ENCODE measurements at regions not wholly inside any gene's neighbourhood (a gene's known extent, or its start where the extent isn't known, plus 50 kb on each side); places are given as distances from the start of the nearest gene placed in this dataset.

GRCh38 chr5:167233507-167234220 lies 1057.8 kb upstream of the WWC1 start:
- no peak for TF ChIP-seq EZH2 (IDR thresholded peaks at IDR 0.05; ENCODE audit: borderline replicate concordance, low read depth, low read length, severe bottlenecking)
- TF ChIP-seq FOS (IDR thresholded peaks at IDR 0.05; ENCODE audit: borderline replicate concordance, insufficient read depth, low read length): no peak
- TF ChIP-seq, protein P1, sequence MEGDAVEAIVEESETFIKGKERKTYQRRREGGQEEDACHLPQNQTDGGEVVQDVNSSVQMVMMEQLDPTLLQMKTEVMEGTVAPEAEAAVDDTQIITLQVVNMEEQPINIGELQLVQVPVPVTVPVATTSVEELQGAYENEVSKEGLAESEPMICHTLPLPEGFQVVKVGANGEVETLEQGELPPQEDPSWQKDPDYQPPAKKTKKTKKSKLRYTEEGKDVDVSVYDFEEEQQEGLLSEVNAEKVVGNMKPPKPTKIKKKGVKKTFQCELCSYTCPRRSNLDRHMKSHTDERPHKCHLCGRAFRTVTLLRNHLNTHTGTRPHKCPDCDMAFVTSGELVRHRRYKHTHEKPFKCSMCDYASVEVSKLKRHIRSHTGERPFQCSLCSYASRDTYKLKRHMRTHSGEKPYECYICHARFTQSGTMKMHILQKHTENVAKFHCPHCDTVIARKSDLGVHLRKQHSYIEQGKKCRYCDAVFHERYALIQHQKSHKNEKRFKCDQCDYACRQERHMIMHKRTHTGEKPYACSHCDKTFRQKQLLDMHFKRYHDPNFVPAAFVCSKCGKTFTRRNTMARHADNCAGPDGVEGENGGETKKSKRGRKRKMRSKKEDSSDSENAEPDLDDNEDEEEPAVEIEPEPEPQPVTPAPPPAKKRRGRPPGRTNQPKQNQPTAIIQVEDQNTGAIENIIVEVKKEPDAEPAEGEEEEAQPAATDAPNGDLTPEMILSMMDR (IDR thresholded peaks at IDR 0.05; ENCODE audit: extremely low read depth in 1 of 2, insufficient read depth in 1 of 2, low read depth in 1 of 2, low read length in 2 of 2): no peak
- no peak for TF ChIP-seq POLR2AphosphoS5 (IDR thresholded peaks at IDR 0.05; ENCODE audit: insufficient read depth, low read depth, low read length)
- TF ChIP-seq JUN (IDR thresholded peaks at IDR 0.05; ENCODE audit: borderline replicate concordance, insufficient read depth, insufficient read length, low read depth): no peak

All from endothelial cell of umbilical vein (primary cell).